ENCODE measurements at regions not wholly inside any gene's neighbourhood (a gene's known extent, or its start where the extent isn't known, plus 50 kb on each side); places are given as distances from the start of the nearest gene placed in this dataset.

- POLR2A ChIA-PET: no interaction called here
- intact Hi-C loops (cut with micrococcal nuclease): no loop called here
- no peaks in the 10 kb centered on the region for H3K36me3 Mint-ChIP-seq (ENCODE audit: low read depth)
- no peak for DNase-seq
- H3K27me3 Mint-ChIP-seq: no peaks in the 10 kb centered on the region
- no peak overlapping the region for H3K4me3 Mint-ChIP-seq
- no peak for ATAC-seq
- peaks cover 2% of the 10 kb centered on the region for H3K9me3 Mint-ChIP-seq
- no peak overlapping the region for H3K27ac Mint-ChIP-seq
- TF ChIP-seq, protein P1, sequence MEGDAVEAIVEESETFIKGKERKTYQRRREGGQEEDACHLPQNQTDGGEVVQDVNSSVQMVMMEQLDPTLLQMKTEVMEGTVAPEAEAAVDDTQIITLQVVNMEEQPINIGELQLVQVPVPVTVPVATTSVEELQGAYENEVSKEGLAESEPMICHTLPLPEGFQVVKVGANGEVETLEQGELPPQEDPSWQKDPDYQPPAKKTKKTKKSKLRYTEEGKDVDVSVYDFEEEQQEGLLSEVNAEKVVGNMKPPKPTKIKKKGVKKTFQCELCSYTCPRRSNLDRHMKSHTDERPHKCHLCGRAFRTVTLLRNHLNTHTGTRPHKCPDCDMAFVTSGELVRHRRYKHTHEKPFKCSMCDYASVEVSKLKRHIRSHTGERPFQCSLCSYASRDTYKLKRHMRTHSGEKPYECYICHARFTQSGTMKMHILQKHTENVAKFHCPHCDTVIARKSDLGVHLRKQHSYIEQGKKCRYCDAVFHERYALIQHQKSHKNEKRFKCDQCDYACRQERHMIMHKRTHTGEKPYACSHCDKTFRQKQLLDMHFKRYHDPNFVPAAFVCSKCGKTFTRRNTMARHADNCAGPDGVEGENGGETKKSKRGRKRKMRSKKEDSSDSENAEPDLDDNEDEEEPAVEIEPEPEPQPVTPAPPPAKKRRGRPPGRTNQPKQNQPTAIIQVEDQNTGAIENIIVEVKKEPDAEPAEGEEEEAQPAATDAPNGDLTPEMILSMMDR (IDR thresholded peaks at IDR 0.05): no peak
- H3K4me1 Mint-ChIP-seq (ENCODE audit: low read depth): no peaks in the 10 kb centered on the region
- CTCF ChIA-PET: no interaction called here
Measured at GRCh38 chr12:115708801-115709200, 568.7 kb downstream of the MED13L start.

GRCh38 chr12:115700896-115701465 is 576.5 kb downstream of the MED13L start:
- TF ChIP-seq, protein P1 (IDR thresholded peaks at IDR 0.05): no peak
- no peak overlapping the region for H3K27ac Mint-ChIP-seq
- no peaks in the 10 kb centered on the region for H3K4me1 Mint-ChIP-seq (ENCODE audit: low read depth)
- H3K4me3 Mint-ChIP-seq: no peak overlapping the region
- no peaks in the 10 kb centered on the region for H3K27me3 Mint-ChIP-seq
- ATAC-seq (no peak), DNase-seq (no peak)
- ChIA-PET POLR2A (no interaction called here), CTCF (no interaction called here)
- intact Hi-C loops (cut with micrococcal nuclease): no loop called here
- peaks cover under 1% of the 10 kb centered on the region for H3K9me3 Mint-ChIP-seq
- no peaks in the 10 kb centered on the region for H3K36me3 Mint-ChIP-seq (ENCODE audit: low read depth)

DNA sequence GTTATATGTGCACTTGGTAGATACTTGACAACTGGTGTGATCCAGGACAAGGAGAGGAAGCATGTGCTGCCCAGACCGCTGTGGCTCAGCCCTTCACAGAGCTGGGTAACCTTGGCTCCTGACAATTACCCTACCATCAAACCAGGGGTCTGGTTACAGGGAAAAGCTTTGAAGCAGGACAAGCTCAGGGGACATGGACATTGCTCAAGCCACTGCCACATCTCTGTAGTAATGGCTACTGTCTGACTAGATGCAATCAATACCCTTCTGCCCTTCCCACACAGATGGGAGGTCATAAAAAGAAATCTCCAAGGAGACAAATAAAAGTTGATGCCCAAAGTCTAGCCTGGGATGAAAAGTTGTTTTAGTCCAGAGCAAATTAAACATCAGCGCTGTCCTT is 577.4 kb downstream of the MED13L start:
- Mint-ChIP-seq H3K9me3 (no peaks in the 10 kb centered on the region), H3K4me1 (ENCODE audit: low read depth) (no peaks in the 10 kb centered on the region), H3K27me3 (peaks cover 4% of the 10 kb centered on the region), H3K27ac (no peak overlapping the region), H3K4me3 (no peak overlapping the region), H3K36me3 (ENCODE audit: low read depth) (no peaks in the 10 kb centered on the region)
- no peak for DNase-seq
- TF ChIP-seq, protein P1 (IDR thresholded peaks at IDR 0.05): no peak
- intact Hi-C loops (cut with micrococcal nuclease): no loop called here
- CTCF ChIA-PET: no interaction called here
- POLR2A ChIA-PET: no interaction called here
- ATAC-seq: no peak

GRCh38 chr12:115698257-115698656 is 579.2 kb downstream of the MED13L start:
- DNase-seq: no peak
- Mint-ChIP-seq H3K36me3 (ENCODE audit: low read depth) (no peaks in the 10 kb centered on the region), H3K27me3 (peaks cover 4% of the 10 kb centered on the region), H3K27ac (no peak overlapping the region), H3K4me1 (ENCODE audit: low read depth) (no peaks in the 10 kb centered on the region), H3K4me3 (no peak overlapping the region), H3K9me3 (no peaks in the 10 kb centered on the region)
- ChIA-PET POLR2A (no interaction called here), CTCF (no interaction called here)
- no peak for ATAC-seq
- TF ChIP-seq, protein P1 (IDR thresholded peaks at IDR 0.05): no peak
- intact Hi-C loops (cut with micrococcal nuclease): no loop called here

DNA sequence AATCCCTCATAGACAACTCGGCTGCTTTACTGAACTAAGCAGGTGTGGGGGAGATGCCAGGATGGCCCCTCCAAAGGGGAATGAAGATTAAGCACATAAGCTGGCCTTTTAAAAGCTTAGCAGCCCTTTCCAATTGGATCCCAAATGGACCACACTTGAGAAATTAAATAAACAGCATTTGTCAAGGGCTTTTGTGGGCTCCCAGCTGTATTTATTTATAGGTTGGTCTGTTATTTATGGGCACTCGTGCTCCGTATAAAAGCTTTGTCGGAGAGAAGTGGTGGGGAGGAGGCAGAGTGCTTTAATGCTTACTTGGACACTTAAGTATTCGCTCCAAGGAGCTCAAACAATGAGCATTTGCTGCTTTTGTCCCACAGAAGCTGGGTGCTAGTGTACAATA is 580.2 kb downstream of the MED13L start:
- Mint-ChIP-seq H3K4me1 (ENCODE audit: low read depth) (no peaks in the 10 kb centered on the region), H3K27ac (no peak overlapping the region), H3K9me3 (no peaks in the 10 kb centered on the region), H3K27me3 (peaks cover 4% of the 10 kb centered on the region), H3K4me3 (no peak overlapping the region), H3K36me3 (ENCODE audit: low read depth) (no peaks in the 10 kb centered on the region)
- DNase-seq: no peak
- intact Hi-C loops (cut with micrococcal nuclease): no loop called here
- CTCF ChIA-PET: no interaction called here
- POLR2A ChIA-PET: no interaction called here
- ATAC-seq: no peak
- TF ChIP-seq, protein P1 (IDR thresholded peaks at IDR 0.05): no peak

Data from activated CD8-positive, alpha-beta T cell treated with anti-CD3 and anti-CD28 coated beads for 36 hours (primary cell).